Femur (tissue), 1 donor: ENCODE measurements at regions not wholly inside any gene's neighbourhood (a gene's known extent, or its start where the extent isn't known, plus 50 kb on each side); places are given as distances from the start of the nearest gene placed in this dataset.

Source experiments
- DNase-seq: peaks from one replicate; pipeline ENCODE4 v3.0.0-alpha.2; 2017

GRCh38 chr12:66919466-66919865 is 240.6 kb upstream of the GRIP1 start:
- no peak for DNase-seq

- no peak for DNase-seq
Measured at GRCh38 chr12:66920205-66920604, 241.3 kb upstream of the GRIP1 start.

GRCh38 chr12:66921151-66921550 is 242.3 kb upstream of the GRIP1 start:
- DNase-seq = no peak

- DNase-seq = no peak
Measured at GRCh38 chr12:66925083-66925482, 246.2 kb upstream of the GRIP1 start.

GRCh38 chr12:66929121-66929520 is 250.2 kb upstream of the GRIP1 start:
- no peak for DNase-seq

- DNase-seq = no peak
Measured at GRCh38 chr12:66931091-66931490, 252.2 kb upstream of the GRIP1 start.

- DNase-seq = no peak
Measured at GRCh38 chr12:66932126-66932525, 253.2 kb upstream of the GRIP1 start.

- no peak for DNase-seq
Measured at GRCh38 chr12:66934302-66935062, 255.6 kb upstream of the GRIP1 start.

GRCh38 chr12:66941150-66941549 is 262.3 kb upstream of the GRIP1 start:
- DNase-seq = no peak

- no peak for DNase-seq
Measured at GRCh38 chr12:66942741-66943465, 264.0 kb upstream of the GRIP1 start.

GRCh38 chr12:66944365-66944764 is 265.5 kb upstream of the GRIP1 start:
- no peak for DNase-seq

GRCh38 chr12:66945189-66945817 is 266.4 kb upstream of the GRIP1 start:
- no peak for DNase-seq

GRCh38 chr12:66947119-66947518 is 268.2 kb upstream of the GRIP1 start:
- no peak for DNase-seq

GRCh38 chr12:66952668-66953067 is 273.8 kb upstream of the GRIP1 start:
- DNase-seq = no peak

GRCh38 chr12:66956300-66956699 is 277.4 kb upstream of the GRIP1 start:
- no peak for DNase-seq

GRCh38 chr12:66959276-66959675 is 280.4 kb upstream of the GRIP1 start:
- DNase-seq = no peak

- DNase-seq = no peak
Measured at GRCh38 chr12:66960006-66960405, 281.1 kb upstream of the GRIP1 start.

- DNase-seq = no peak
Measured at GRCh38 chr12:66960704-66961690, 282.1 kb upstream of the GRIP1 start.

- DNase-seq = no peak
Measured at GRCh38 chr12:66962290-66962689, 283.4 kb upstream of the GRIP1 start.

- no peak for DNase-seq
Measured at GRCh38 chr12:66963901-66964300, 285.0 kb upstream of the GRIP1 start.

GRCh38 chr12:66964629-66965028 is 285.8 kb upstream of the GRIP1 start:
- no peak for DNase-seq

- DNase-seq = no peak
Measured at GRCh38 chr12:66965621-66966020, 286.7 kb upstream of the GRIP1 start.

GRCh38 chr12:66971816-66972215 is 292.9 kb upstream of the GRIP1 start:
- DNase-seq = no peak
